ENCODE measurements at regions not wholly inside any gene's neighbourhood (a gene's known extent, or its start where the extent isn't known, plus 50 kb on each side); places are given as distances from the start of the nearest gene placed in this dataset.

- Histone ChIP-seq H3K9me3 (ENCODE audit: control insufficient read depth, low read length) (no peaks in the 10 kb centered on the region), H3K14ac (ENCODE audit: low read length in 2 of 2) (no peak overlapping the region), H3K9ac (ENCODE audit: low read length) (no peak overlapping the region), H2BK120ac (ENCODE audit: low read depth, low read length) (no peak overlapping the region), H3K18ac (ENCODE audit: low read depth in 1 of 2, low read length in 2 of 2) (no peak overlapping the region), H3K4me2 (ENCODE audit: low read length, poor library complexity, severe bottlenecking) (no peak overlapping the region), H2BK5ac (ENCODE audit: low read depth, low read length, poor library complexity, severe bottlenecking) (no peak overlapping the region), H2BK15ac (ENCODE audit: low read depth, poor library complexity, severe bottlenecking) (no peak overlapping the region), H3K27me3 (ENCODE audit: control insufficient read depth in 1 of 2, insufficient read depth in 1 of 2, low read length in 2 of 2) (no peaks in the 10 kb centered on the region), H2AK5ac (ENCODE audit: low read length, severe bottlenecking) (no peak overlapping the region), H2BK12ac (ENCODE audit: low read length in 2 of 2) (no peak overlapping the region), H3K36me3 (ENCODE audit: control insufficient read depth in 1 of 2, insufficient read depth in 2 of 2, low read depth in 1 of 2, low read length in 2 of 2) (no peaks in the 10 kb centered on the region), H3K79me1 (replicated peaks; ENCODE audit: low read length, poor library complexity, severe bottlenecking) (no peaks in the 10 kb centered on the region), H3K27ac (ENCODE audit: low read length, poor library complexity, severe bottlenecking) (no peak overlapping the region), H3K4me1 (ENCODE audit: control insufficient read depth, insufficient read depth, low read depth, low read length) (peaks cover 13% of the 10 kb centered on the region), H3K4me3 (ENCODE audit: insufficient read depth in 1 of 2, low read depth in 1 of 2, low read length in 2 of 2) (no peak overlapping the region), H3K4ac (ENCODE audit: low read depth in 1 of 2, low read length in 2 of 2) (no peak overlapping the region), H3K23ac (ENCODE audit: low read length in 2 of 2) (no peak overlapping the region), H2AFZ (ENCODE audit: low read depth, low read length) (no peak overlapping the region), H4K91ac (ENCODE audit: low read length) (no peak overlapping the region), H4K8ac (ENCODE audit: low read length) (no peak overlapping the region)
- 89% methylated on average over 11 of the region's 11 CpGs for WGBS
- no peak for DNase-seq
Observed at GRCh38 chr7:156472267-156472666, 168.3 kb upstream of the RNF32 start.

DNA sequence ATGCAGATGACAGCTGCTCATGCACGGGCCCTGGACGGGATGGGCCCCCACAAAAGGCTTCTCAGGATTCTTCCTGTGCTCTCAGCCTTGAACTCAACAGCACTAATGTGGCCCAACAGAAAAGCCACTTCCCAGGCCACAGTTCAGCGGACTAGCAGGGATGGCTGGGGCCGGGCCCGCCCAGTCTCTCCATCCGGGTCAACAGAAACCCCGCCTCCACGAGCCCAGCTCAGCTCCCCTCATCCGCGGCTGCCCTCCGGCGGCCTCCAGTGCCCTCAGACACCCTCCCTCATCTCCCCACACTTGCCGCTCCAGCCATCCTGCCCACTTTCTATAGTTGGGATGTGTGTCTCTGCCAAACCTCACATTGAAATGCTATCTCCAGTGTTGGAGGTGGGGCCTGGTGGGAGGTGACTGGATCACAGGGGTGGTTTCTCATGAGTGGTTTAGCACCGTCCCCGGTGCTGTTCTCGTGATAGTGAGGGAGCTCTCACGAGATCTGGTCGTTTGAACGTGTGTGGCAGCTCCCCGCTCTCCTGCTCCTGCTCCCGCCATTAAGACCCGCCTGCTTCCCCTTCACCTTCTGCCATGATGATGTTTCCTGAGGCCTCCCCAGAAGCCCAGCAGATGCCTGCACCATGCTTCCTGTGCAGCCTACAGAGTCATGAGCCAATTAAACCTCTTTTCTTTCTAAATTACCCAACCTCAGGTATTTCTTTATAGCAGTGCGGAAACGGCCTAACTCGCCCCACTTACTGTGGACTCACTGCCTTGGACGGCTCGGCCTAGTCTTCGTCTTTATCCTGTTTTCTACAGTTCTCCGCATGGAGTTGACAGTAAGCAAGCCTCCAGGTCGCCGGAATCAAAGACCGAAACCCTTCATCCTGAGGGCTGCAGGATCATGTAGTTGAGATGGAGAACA is 169.9 kb upstream of the RNF32 start:
- no peak overlapping the region for H2AK5ac ChIP-seq (ENCODE audit: low read length, severe bottlenecking)
- no peak overlapping the region for H4K8ac ChIP-seq (ENCODE audit: low read length)
- no peak overlapping the region for H2BK120ac ChIP-seq (ENCODE audit: low read depth, low read length)
- H3K4me1 ChIP-seq (ENCODE audit: control insufficient read depth, insufficient read depth, low read depth, low read length) = peaks cover 8% of the 10 kb centered on the region
- no peaks in the 10 kb centered on the region for H3K27me3 ChIP-seq (ENCODE audit: control insufficient read depth in 1 of 2, insufficient read depth in 1 of 2, low read length in 2 of 2)
- no peaks in the 10 kb centered on the region for H3K9me3 ChIP-seq (ENCODE audit: control insufficient read depth, low read length)
- no peaks in the 10 kb centered on the region for H3K79me1 ChIP-seq (replicated peaks; ENCODE audit: low read length, poor library complexity, severe bottlenecking)
- H3K36me3 ChIP-seq (ENCODE audit: control insufficient read depth in 1 of 2, insufficient read depth in 2 of 2, low read depth in 1 of 2, low read length in 2 of 2) = no peaks in the 10 kb centered on the region
- H2BK12ac ChIP-seq (ENCODE audit: low read length in 2 of 2) = no peak overlapping the region
- no peak overlapping the region for H3K4me2 ChIP-seq (ENCODE audit: low read length, poor library complexity, severe bottlenecking)
- H3K9ac ChIP-seq (ENCODE audit: low read length) = no peak overlapping the region
- 90% methylated on average over 27 of the region's 32 CpGs for WGBS
- no peak overlapping the region for H3K4me3 ChIP-seq (ENCODE audit: insufficient read depth in 1 of 2, low read depth in 1 of 2, low read length in 2 of 2)
- H3K14ac ChIP-seq (ENCODE audit: low read length in 2 of 2) = no peak overlapping the region
- H2BK5ac ChIP-seq (ENCODE audit: low read depth, low read length, poor library complexity, severe bottlenecking) = no peak overlapping the region
- DNase-seq = no peak
- H3K18ac ChIP-seq (ENCODE audit: low read depth in 1 of 2, low read length in 2 of 2) = no peak overlapping the region
- H3K27ac ChIP-seq (ENCODE audit: low read length, poor library complexity, severe bottlenecking) = no peak overlapping the region
- H3K23ac ChIP-seq (ENCODE audit: low read length in 2 of 2) = no peak overlapping the region
- H2BK15ac ChIP-seq (ENCODE audit: low read depth, poor library complexity, severe bottlenecking) = no peak overlapping the region
- no peak overlapping the region for H3K4ac ChIP-seq (ENCODE audit: low read depth in 1 of 2, low read length in 2 of 2)
- no peak overlapping the region for H4K91ac ChIP-seq (ENCODE audit: low read length)
- no peak overlapping the region for H2AFZ ChIP-seq (ENCODE audit: low read depth, low read length)

DNA sequence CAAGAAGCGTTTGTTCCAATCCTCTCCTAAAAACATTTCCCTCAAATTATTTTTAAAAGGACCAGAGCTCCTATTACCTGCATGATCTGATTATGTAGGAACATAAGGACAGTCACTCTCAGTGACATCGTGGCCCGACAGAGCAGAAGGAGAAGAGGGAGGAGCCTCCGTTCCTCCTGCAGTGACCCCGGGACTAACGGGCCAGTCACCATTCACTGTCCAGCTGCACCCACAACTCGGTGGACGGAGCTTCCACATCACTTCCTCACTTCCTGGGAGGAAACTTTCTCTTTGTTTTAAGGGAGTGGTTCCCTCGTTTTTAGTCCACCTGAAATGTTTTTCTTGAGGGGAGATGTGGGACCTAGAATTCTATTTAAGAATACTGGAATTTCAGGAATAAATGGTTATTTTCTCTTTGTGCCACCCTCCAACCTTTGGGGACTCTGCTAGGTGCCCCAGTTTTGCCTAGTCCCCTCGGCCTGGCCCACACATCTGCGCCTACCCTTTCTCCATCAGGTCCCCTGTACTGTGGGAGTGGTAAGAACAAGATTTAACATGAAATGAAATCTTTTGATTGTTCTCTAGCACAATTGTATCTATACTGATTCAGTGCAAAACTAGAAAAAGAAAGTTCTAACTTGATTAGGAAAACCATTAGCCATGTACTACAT is 173.5 kb upstream of the RNF32 start:
- Histone ChIP-seq H2BK5ac (ENCODE audit: low read depth, low read length, poor library complexity, severe bottlenecking) (no peak overlapping the region), H2BK120ac (ENCODE audit: low read depth, low read length) (no peak overlapping the region), H3K4me2 (ENCODE audit: low read length, poor library complexity, severe bottlenecking) (no peak overlapping the region), H3K27me3 (ENCODE audit: control insufficient read depth in 1 of 2, insufficient read depth in 1 of 2, low read length in 2 of 2) (no peaks in the 10 kb centered on the region), H3K4me1 (ENCODE audit: control insufficient read depth, insufficient read depth, low read depth, low read length) (no peaks in the 10 kb centered on the region), H3K79me1 (replicated peaks; ENCODE audit: low read length, poor library complexity, severe bottlenecking) (no peaks in the 10 kb centered on the region), H2AFZ (ENCODE audit: low read depth, low read length) (no peak overlapping the region), H2AK5ac (ENCODE audit: low read length, severe bottlenecking) (no peak overlapping the region), H3K9ac (ENCODE audit: low read length) (no peak overlapping the region), H4K8ac (ENCODE audit: low read length) (no peak overlapping the region), H3K36me3 (ENCODE audit: control insufficient read depth in 1 of 2, insufficient read depth in 2 of 2, low read depth in 1 of 2, low read length in 2 of 2) (no peaks in the 10 kb centered on the region), H3K4ac (ENCODE audit: low read depth in 1 of 2, low read length in 2 of 2) (no peak overlapping the region), H3K14ac (ENCODE audit: low read length in 2 of 2) (no peak overlapping the region), H4K91ac (ENCODE audit: low read length) (no peak overlapping the region), H3K23ac (ENCODE audit: low read length in 2 of 2) (no peak overlapping the region), H3K18ac (ENCODE audit: low read depth in 1 of 2, low read length in 2 of 2) (no peak overlapping the region), H2BK15ac (ENCODE audit: low read depth, poor library complexity, severe bottlenecking) (no peak overlapping the region), H2BK12ac (ENCODE audit: low read length in 2 of 2) (no peak overlapping the region), H3K9me3 (ENCODE audit: control insufficient read depth, low read length) (no peaks in the 10 kb centered on the region), H3K27ac (ENCODE audit: low read length, poor library complexity, severe bottlenecking) (no peak overlapping the region), H3K4me3 (ENCODE audit: insufficient read depth in 1 of 2, low read depth in 1 of 2, low read length in 2 of 2) (no peak overlapping the region)
- 84% methylated on average over 3 of the region's 11 CpGs for WGBS
- DNase-seq = no peak

DNA sequence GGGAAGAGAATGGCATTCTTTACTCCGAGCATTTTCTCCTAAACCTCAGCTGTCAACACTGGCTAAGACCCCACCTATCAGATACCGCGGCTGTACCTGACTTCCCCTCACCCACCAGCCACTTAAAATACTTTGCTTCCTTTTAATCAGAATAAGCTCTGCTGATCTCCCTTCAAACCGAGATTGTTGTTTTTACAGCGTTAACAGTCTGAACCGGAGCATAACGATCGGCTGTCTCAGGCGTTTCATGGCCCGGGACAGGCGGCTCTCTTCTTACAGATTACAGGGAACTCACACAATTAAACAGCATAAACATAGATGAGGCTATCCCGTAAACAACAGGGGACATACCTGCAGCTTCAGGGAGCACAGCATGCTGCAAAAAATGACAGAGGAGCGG is 174.3 kb upstream of the RNF32 start:
- Histone ChIP-seq H3K79me1 (replicated peaks; ENCODE audit: low read length, poor library complexity, severe bottlenecking) (no peaks in the 10 kb centered on the region), H4K91ac (ENCODE audit: low read length) (no peak overlapping the region), H2BK5ac (ENCODE audit: low read depth, low read length, poor library complexity, severe bottlenecking) (no peak overlapping the region), H3K9me3 (ENCODE audit: control insufficient read depth, low read length) (no peaks in the 10 kb centered on the region), H3K27ac (ENCODE audit: low read length, poor library complexity, severe bottlenecking) (no peak overlapping the region), H3K4me2 (ENCODE audit: low read length, poor library complexity, severe bottlenecking) (no peak overlapping the region), H4K8ac (ENCODE audit: low read length) (no peak overlapping the region), H3K36me3 (ENCODE audit: control insufficient read depth in 1 of 2, insufficient read depth in 2 of 2, low read depth in 1 of 2, low read length in 2 of 2) (no peaks in the 10 kb centered on the region), H2AK5ac (ENCODE audit: low read length, severe bottlenecking) (no peak overlapping the region), H2BK12ac (ENCODE audit: low read length in 2 of 2) (no peak overlapping the region), H2BK15ac (ENCODE audit: low read depth, poor library complexity, severe bottlenecking) (no peak overlapping the region), H3K27me3 (ENCODE audit: control insufficient read depth in 1 of 2, insufficient read depth in 1 of 2, low read length in 2 of 2) (no peaks in the 10 kb centered on the region), H3K9ac (ENCODE audit: low read length) (no peak overlapping the region), H3K23ac (ENCODE audit: low read length in 2 of 2) (no peak overlapping the region), H3K4me3 (ENCODE audit: insufficient read depth in 1 of 2, low read depth in 1 of 2, low read length in 2 of 2) (no peak overlapping the region), H3K14ac (ENCODE audit: low read length in 2 of 2) (no peak overlapping the region), H3K4me1 (ENCODE audit: control insufficient read depth, insufficient read depth, low read depth, low read length) (no peaks in the 10 kb centered on the region), H2BK120ac (ENCODE audit: low read depth, low read length) (no peak overlapping the region), H2AFZ (ENCODE audit: low read depth, low read length) (no peak overlapping the region), H3K4ac (ENCODE audit: low read depth in 1 of 2, low read length in 2 of 2) (no peak overlapping the region), H3K18ac (ENCODE audit: low read depth in 1 of 2, low read length in 2 of 2) (no peak overlapping the region)
- no peak for DNase-seq
- 72% methylated on average over 13 of the region's 13 CpGs for WGBS

All from mesenchymal stem cell (in vitro differentiated cells and primary cell).